SJCRH30 (cell line): ENCODE measurements at regions not wholly inside any gene's neighbourhood (a gene's known extent, or its start where the extent isn't known, plus 50 kb on each side); places are given as distances from the start of the nearest gene placed in this dataset.

Experiments
- DNase-seq, 2 experiments: peaks; one replicate each; pipeline ENCODE4 v3.0.0-alpha.2; 2015 to 2020
- H3K27ac ChIP-seq: fragments of 250-450 bp; sonication (Bioruptor Pico); 2 replicates; pipeline ENCODE4 v1.5.1; 2020; ENCODE audit warnings: mild to moderate bottlenecking, moderate library complexity
- H3K27me3 ChIP-seq: fragments of 250-450 bp; sonication (Bioruptor Pico); 2 replicates; pipeline ENCODE4 v1.5.1; 2020; ENCODE audit warnings: mild to moderate bottlenecking, moderate library complexity
- H3K36me3 ChIP-seq: fragments of 250-450 bp; sonication (Bioruptor Pico); 2 replicates; pipeline ENCODE4 v1.5.1; 2020; ENCODE audit warnings: mild to moderate bottlenecking, moderate library complexity
- H3K4me1 ChIP-seq: fragments of 250-450 bp; sonication (Bioruptor Pico); 2 replicates; pipeline ENCODE4 v1.5.1; 2020; ENCODE audit warnings: mild to moderate bottlenecking, moderate library complexity
- H3K4me3 ChIP-seq: fragments of 250-450 bp; sonication (Bioruptor Pico); 2 replicates; pipeline ENCODE4 v1.5.1; 2020; ENCODE audit warnings: mild to moderate bottlenecking, moderate library complexity
- H3K9me3 ChIP-seq: fragments of 250-450 bp; sonication (Bioruptor Pico); replicated peaks from 2 replicates; pipeline ENCODE4 v1.5.1; 2020; ENCODE audit warnings: mild to moderate bottlenecking, moderate library complexity

GRCh38 chr7:133470-133869 lies 58.9 kb upstream of the FAM20C start:
- H3K27ac ChIP-seq: no peak overlapping the region
- DNase-seq: no peak
- H3K9me3 ChIP-seq: no peaks in the 10 kb centered on the region
- no peaks in the 10 kb centered on the region for H3K27me3 ChIP-seq
- H3K4me1 ChIP-seq: no peaks in the 10 kb centered on the region
- H3K36me3 ChIP-seq: no peaks in the 10 kb centered on the region
- H3K4me3 ChIP-seq: no peak overlapping the region

- H3K36me3 ChIP-seq: no peaks in the 10 kb centered on the region
- H3K27me3 ChIP-seq: no peaks in the 10 kb centered on the region
- no peaks in the 10 kb centered on the region for H3K9me3 ChIP-seq
- no peak overlapping the region for H3K4me3 ChIP-seq
- no peaks in the 10 kb centered on the region for H3K4me1 ChIP-seq
- DNase-seq: no peak
- no peak overlapping the region for H3K27ac ChIP-seq
Observed at GRCh38 chr7:134029-134428, 58.3 kb upstream of the FAM20C start.

- no peaks in the 10 kb centered on the region for H3K36me3 ChIP-seq
- H3K27ac ChIP-seq: no peak overlapping the region
- no peaks in the 10 kb centered on the region for H3K4me1 ChIP-seq
- no peak for DNase-seq
- no peaks in the 10 kb centered on the region for H3K9me3 ChIP-seq
- no peak overlapping the region for H3K4me3 ChIP-seq
- H3K27me3 ChIP-seq: no peaks in the 10 kb centered on the region
Observed at GRCh38 chr7:134561-135256, 57.7 kb upstream of the FAM20C start.

GRCh38 chr7:135257-135653 lies 57.1 kb upstream of the FAM20C start:
- Histone ChIP-seq H3K27me3 (no peaks in the 10 kb centered on the region), H3K4me1 (no peaks in the 10 kb centered on the region), H3K4me3 (no peak overlapping the region), H3K9me3 (no peaks in the 10 kb centered on the region), H3K36me3 (no peaks in the 10 kb centered on the region), H3K27ac (no peak overlapping the region)
- no peak for DNase-seq

GRCh38 chr7:135731-136645 lies 56.4 kb upstream of the FAM20C start:
- H3K27me3 ChIP-seq: no peaks in the 10 kb centered on the region
- DNase-seq: no peak

GRCh38 chr7:137094-137891 lies 55.1 kb upstream of the FAM20C start:
- H3K27ac ChIP-seq: no peak overlapping the region
- no peak overlapping the region for H3K4me3 ChIP-seq
- H3K4me1 ChIP-seq: no peaks in the 10 kb centered on the region
- no peak for DNase-seq
- H3K9me3 ChIP-seq: no peaks in the 10 kb centered on the region
- H3K27me3 ChIP-seq: no peaks in the 10 kb centered on the region
- H3K36me3 ChIP-seq: no peaks in the 10 kb centered on the region

More at GRCh38 chr7:135731-136645, 56.4 kb upstream of the FAM20C start:
- Histone ChIP-seq H3K36me3 (no peaks in the 10 kb centered on the region), H3K4me3 (no peak overlapping the region), H3K27ac (no peak overlapping the region), H3K9me3 (no peaks in the 10 kb centered on the region), H3K4me1 (no peaks in the 10 kb centered on the region)

- Histone ChIP-seq H3K27me3 (no peaks in the 10 kb centered on the region), H3K4me1 (no peaks in the 10 kb centered on the region), H3K27ac (no peak overlapping the region), H3K9me3 (no peaks in the 10 kb centered on the region), H3K36me3 (no peaks in the 10 kb centered on the region), H3K4me3 (no peak overlapping the region)
- DNase-seq: no peak
Observed at GRCh38 chr7:139131-139530, 53.2 kb upstream of the FAM20C start.

GRCh38 chr7:139561-140243 lies 52.7 kb upstream of the FAM20C start:
- Histone ChIP-seq H3K27me3 (no peaks in the 10 kb centered on the region), H3K27ac (no peak overlapping the region), H3K36me3 (no peaks in the 10 kb centered on the region), H3K4me3 (no peak overlapping the region), H3K4me1 (no peaks in the 10 kb centered on the region), H3K9me3 (no peaks in the 10 kb centered on the region)
- no peak for DNase-seq

GRCh38 chr7:140996-141395 lies 51.4 kb upstream of the FAM20C start:
- Histone ChIP-seq H3K9me3 (no peaks in the 10 kb centered on the region), H3K4me3 (no peak overlapping the region), H3K27me3 (no peaks in the 10 kb centered on the region), H3K36me3 (no peaks in the 10 kb centered on the region), H3K4me1 (no peaks in the 10 kb centered on the region), H3K27ac (no peak overlapping the region)
- DNase-seq: no peak

- Histone ChIP-seq H3K4me3 (no peak overlapping the region), H3K4me1 (no peaks in the 10 kb centered on the region), H3K27ac (no peak overlapping the region), H3K27me3 (no peaks in the 10 kb centered on the region), H3K9me3 (no peaks in the 10 kb centered on the region), H3K36me3 (no peaks in the 10 kb centered on the region)
- no peak for DNase-seq
Observed at GRCh38 chr7:142248-142941, 50.0 kb upstream of the FAM20C start.
